Right lobe of liver (tissue), 6 donors: ENCODE measurements at regions not wholly inside any gene's neighbourhood (a gene's known extent, or its start where the extent isn't known, plus 50 kb on each side); places are given as distances from the start of the nearest gene placed in this dataset.

Source experiments
- ATAC-seq, 4 donors: fragments of 200-7000 bp; cut with Tn5 transposase; one replicate each; pipeline ENCODE4 v1.9.1; 2020; ENCODE audit warnings: mild to moderate bottlenecking in 4 of 4, moderate library complexity in 4 of 4
- DNase-seq, 3 donors: peaks; one replicate each; pipeline ENCODE4 v3.0.0-alpha.2; 2020
- H3K27ac ChIP-seq, 3 donors: fragments of 200-600 bp; one replicate each; pipeline ENCODE4 v1.8.0; 2022
- H3K27me3 ChIP-seq, 2 donors: fragments of 200-600 bp; one replicate each; pipeline ENCODE4 v1.8.0; 2022
- H3K36me3 ChIP-seq, 4 donors: fragments of 200-600 bp; sonication (generic) in 1 of 4; one replicate each; pipeline versions ENCODE4 v1.5.1 to v1.8.0; 2017 to 2022; ENCODE audit warnings: control low read depth in 1 of 4
- H3K4me1 ChIP-seq, 4 donors: fragments of 200-600 bp; sonication (generic) in 1 of 4; one replicate each; pipeline versions ENCODE4 v1.5.1 to v1.8.0; 2017 to 2022; ENCODE audit warnings: control low read depth in 1 of 4
- H3K4me3 ChIP-seq, 3 donors: fragments of 200-600 bp; one replicate each; pipeline ENCODE4 v1.8.0; 2022
- H3K9me3 ChIP-seq, 4 donors: fragments of 200-600 bp; sonication (generic) in 1 of 4; one replicate each; pipeline versions ENCODE4 v1.5.1 to v1.8.0; 2017 to 2022; ENCODE audit warnings: control low read depth in 1 of 4
- POLR2A ChIP-seq: fragments of 450-650 bp; IDR thresholded peaks from one replicate; pipeline ENCODE4 v1.6.1; 2017; ENCODE audit warnings: antibody characterized with exemption, mild to moderate bottlenecking
- WGBS: methylation state at CpG from one replicate; pipeline ENCODE4 v1.1.6; 2018; ENCODE audit warnings: low coverage, low lambda C conversion rate; ENCODE audit not compliant: insufficient coverage; ENCODE audit errors: missing lambda C conversion rate; 5-methylcytosine and 5-hydroxymethylcytosine counted together
- intact Hi-C, 2 donors: fragments of 100-400 bp; cut with DNase I; formaldehyde crosslinking; loops; one replicate each; pipeline versions ENCODE4 v1.11.2 to v1.14.1; 2022
- TF ChIP-seq, protein P1 (sequence below), 4 donors: fragments of 200-600 bp in 3 of 4; fragments of 450-650 bp in 1 of 4; IDR thresholded peaks; one replicate each; pipeline versions ENCODE4 v1.5.1 to v1.8.0; 2016 to 2022; ENCODE audit warnings: antibody characterized with exemption in 4 of 4, mild to moderate bottlenecking in 2 of 4
- donor health status: DM: no; HTN: yes; CAD: no.
- donor health status: DM: no; HTN: no; CAD: no.
- donor health status: DM: no; HTN: no; CAD: no.
- donor health status: DM: no; HTN: yes; CAD: no.
- donor health status: DM: no; HTN: yes; CAD: no.

DNA sequence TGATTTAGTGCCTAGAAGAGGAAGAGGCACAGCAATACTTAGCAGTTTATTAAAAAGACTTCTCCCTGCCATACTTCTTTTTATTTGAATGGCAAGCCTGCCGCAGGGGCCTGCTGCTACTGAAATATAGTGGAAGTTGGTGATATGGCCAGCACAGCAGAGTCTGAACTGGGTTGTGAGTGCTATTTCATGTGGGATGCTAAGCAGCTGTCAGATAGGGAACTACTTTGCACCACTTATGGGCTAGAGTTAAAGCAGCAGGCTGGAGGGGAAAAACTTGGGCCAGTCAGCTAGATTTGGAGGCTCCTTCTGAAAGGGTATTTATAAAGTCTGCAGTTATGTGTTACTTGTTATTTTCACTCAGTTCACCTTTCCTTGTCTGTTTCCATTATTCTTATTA, 299.0 kb upstream of the E2F7 start:
- Histone ChIP-seq H3K27me3 (no peaks in the 10 kb centered on the region), H3K27ac (no peak overlapping the region), H3K4me3 (no peak overlapping the region), H3K9me3 (no peaks in the 10 kb centered on the region), H3K4me1 (no peaks in the 10 kb centered on the region), H3K36me3 (no peaks in the 10 kb centered on the region)
- DNase-seq (no peak), ATAC-seq (no peak)
- 44% methylated on average over 1 of the region's 1 CpG for WGBS
- TF ChIP-seq, protein P1, sequence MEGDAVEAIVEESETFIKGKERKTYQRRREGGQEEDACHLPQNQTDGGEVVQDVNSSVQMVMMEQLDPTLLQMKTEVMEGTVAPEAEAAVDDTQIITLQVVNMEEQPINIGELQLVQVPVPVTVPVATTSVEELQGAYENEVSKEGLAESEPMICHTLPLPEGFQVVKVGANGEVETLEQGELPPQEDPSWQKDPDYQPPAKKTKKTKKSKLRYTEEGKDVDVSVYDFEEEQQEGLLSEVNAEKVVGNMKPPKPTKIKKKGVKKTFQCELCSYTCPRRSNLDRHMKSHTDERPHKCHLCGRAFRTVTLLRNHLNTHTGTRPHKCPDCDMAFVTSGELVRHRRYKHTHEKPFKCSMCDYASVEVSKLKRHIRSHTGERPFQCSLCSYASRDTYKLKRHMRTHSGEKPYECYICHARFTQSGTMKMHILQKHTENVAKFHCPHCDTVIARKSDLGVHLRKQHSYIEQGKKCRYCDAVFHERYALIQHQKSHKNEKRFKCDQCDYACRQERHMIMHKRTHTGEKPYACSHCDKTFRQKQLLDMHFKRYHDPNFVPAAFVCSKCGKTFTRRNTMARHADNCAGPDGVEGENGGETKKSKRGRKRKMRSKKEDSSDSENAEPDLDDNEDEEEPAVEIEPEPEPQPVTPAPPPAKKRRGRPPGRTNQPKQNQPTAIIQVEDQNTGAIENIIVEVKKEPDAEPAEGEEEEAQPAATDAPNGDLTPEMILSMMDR (IDR thresholded peaks at IDR 0.05), result no peak
- no peak for TF ChIP-seq POLR2A
- intact Hi-C loops, result no loop called here

DNA sequence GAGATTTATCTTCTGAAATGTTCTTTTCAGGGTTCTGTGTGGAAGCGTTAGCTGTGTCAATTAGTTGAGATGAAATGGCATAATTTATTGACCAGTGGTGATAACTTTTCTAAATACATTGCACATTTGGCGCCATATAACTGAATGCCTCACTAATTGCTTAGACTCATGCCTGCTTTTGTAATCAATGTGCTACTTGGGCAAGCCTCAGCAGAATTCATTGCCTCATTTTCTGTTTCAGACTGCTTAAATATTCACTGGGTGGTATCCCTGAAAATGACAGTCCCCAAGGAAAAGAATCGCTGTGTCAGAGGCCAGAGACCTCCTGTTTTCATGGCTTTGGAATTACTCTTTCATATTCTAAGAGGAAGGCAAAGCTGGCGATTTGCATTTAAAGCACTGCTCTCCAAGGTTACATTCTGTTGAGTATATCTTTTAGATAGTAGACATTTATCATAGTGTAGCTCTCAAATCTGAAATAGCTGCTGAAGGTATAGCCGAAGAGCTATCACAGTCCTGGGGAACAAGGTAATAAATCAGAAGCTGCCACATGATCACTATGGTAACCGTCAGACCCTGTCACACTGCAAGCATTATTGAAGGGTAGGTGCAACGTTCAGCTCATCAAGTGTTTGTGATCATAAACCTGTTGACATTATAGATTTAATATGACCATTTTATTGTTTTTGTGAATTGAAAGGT, 297.3 kb upstream of the E2F7 start:
- ATAC-seq, result no peak
- no peaks in the 10 kb centered on the region for H3K27me3 ChIP-seq
- no peak for DNase-seq
- intact Hi-C loops, result no loop called here
- H3K27ac ChIP-seq, result no peak overlapping the region
- no peak for TF ChIP-seq POLR2A
- TF ChIP-seq, protein P1 (IDR thresholded peaks at IDR 0.05), result no peak
- no peaks in the 10 kb centered on the region for H3K9me3 ChIP-seq
- no peaks in the 10 kb centered on the region for H3K4me1 ChIP-seq
- WGBS, result 50% methylated on average over 7 of the region's 7 CpGs
- H3K4me3 ChIP-seq, result no peak overlapping the region
- no peaks in the 10 kb centered on the region for H3K36me3 ChIP-seq

DNA sequence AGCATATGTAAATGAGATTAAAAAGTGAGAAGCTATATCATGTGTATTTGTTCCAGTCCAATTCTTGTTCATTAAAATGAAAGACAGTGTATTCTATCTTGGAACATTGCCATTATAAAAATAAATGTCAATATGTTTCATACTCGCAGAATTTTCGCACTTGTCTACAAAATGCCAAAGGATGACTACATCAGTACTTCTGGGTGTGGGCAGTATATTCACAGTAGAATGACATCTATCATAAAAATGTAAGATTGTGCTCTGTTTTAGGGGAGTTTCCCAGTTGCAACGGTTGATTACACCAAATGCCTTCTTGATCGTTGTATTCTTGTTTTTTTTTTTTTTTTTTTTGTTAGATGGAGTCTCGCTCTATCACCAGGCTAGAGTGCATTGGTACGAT, 292.3 kb upstream of the E2F7 start:
- no peaks in the 10 kb centered on the region for H3K4me1 ChIP-seq
- H3K27me3 ChIP-seq, result no peaks in the 10 kb centered on the region
- ATAC-seq (no peak), DNase-seq (no peak)
- TF ChIP-seq, protein P1 (IDR thresholded peaks at IDR 0.05), result no peak
- no peak for TF ChIP-seq POLR2A
- no peaks in the 10 kb centered on the region for H3K36me3 ChIP-seq
- no peaks in the 10 kb centered on the region for H3K9me3 ChIP-seq
- intact Hi-C loops, result no loop called here
- no peak overlapping the region for H3K27ac ChIP-seq
- WGBS, result 75% methylated on average over 5 of the region's 6 CpGs
- H3K4me3 ChIP-seq, result no peak overlapping the region

DNA sequence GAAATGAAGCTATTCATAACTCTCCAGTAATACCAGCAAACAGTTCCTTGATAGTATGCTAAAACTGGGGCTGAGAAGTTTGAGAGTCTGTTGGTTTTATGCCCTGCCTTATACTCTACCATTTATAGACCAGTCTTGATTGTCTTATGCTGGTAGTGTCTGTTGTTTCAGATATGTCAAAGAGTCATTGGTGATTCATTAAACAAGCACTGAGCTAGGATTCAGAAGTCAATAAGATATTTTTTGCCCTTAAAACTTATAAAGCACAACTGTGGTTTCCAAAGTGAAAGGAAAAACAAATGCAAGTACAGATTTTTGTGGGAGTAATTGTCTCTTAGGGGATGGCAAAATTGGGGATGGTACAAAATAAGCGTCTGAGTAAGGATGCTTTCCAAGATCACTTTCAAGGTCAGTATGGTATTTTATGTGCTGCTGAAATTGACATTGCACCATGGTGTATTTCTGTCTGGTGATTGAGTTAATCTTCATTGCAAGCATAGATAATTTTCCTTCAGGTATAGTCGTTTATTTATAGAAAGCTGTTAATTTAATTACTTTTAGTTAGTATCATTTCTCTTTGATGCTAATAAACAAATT, 289.5 kb upstream of the E2F7 start:
- intact Hi-C loops, result no loop called here
- no peak for DNase-seq
- Histone ChIP-seq H3K27ac (no peak overlapping the region), H3K9me3 (no peaks in the 10 kb centered on the region), H3K27me3 (no peaks in the 10 kb centered on the region), H3K36me3 (no peaks in the 10 kb centered on the region), H3K4me1 (no peaks in the 10 kb centered on the region), H3K4me3 (no peak overlapping the region)
- ATAC-seq, result no peak
- no peak for TF ChIP-seq POLR2A
- TF ChIP-seq, protein P1 (IDR thresholded peaks at IDR 0.05), result no peak
- WGBS, result 56% methylated on average over 2 of the region's 2 CpGs
